Neural cell (in vitro differentiated cells): ENCODE measurements at regions not wholly inside any gene's neighbourhood (a gene's known extent, or its start where the extent isn't known, plus 50 kb on each side); places are given as distances from the start of the nearest gene placed in this dataset.

Source experiments
- H2AFZ ChIP-seq: fragments of 200-600, 300-800 bp; sonication (generic), shearing (Covaris generic); 2 replicates; pipeline ENCODE4 v1.6.0; 2014; ENCODE audit warnings: low read depth, mild to moderate bottlenecking, antibody characterized with exemption, low read length, moderate library complexity
- H3F3A ChIP-seq: fragments of 200-600 bp; shearing (Covaris generic); 2 replicates; pipeline ENCODE4 v1.6.1; 2016; ENCODE audit warnings: mild to moderate bottlenecking, moderate library complexity, mixed read lengths, antibody characterized with exemption, low read length; ENCODE audit not compliant: insufficient read depth, poor library complexity, severe bottlenecking
- H3K27ac ChIP-seq: fragments of 200-600, 300-800 bp; sonication (generic), shearing (Covaris generic); 2 replicates; pipeline ENCODE4 v1.5.1; 2014; ENCODE audit warnings: mild to moderate bottlenecking, low read length, moderate library complexity
- H3K27me3 ChIP-seq: fragments of 300-800, 200-600 bp; sonication (generic), shearing (Covaris generic); 2 replicates; pipeline ENCODE4 v1.6.0; 2014; ENCODE audit warnings: mild to moderate bottlenecking, low read depth, low read length, moderate library complexity; ENCODE audit not compliant: insufficient read depth
- H3K36me3 ChIP-seq: fragments of 300-800, 200-600 bp; sonication (generic), shearing (Covaris generic); 2 replicates; pipeline ENCODE4 v1.5.1; 2014; ENCODE audit warnings: mild to moderate bottlenecking, antibody characterized with exemption, low read length, moderate library complexity; ENCODE audit not compliant: insufficient read depth
- H3K4me2 ChIP-seq: fragments of 300-800, 200-600 bp; sonication (generic), shearing (Covaris generic); 2 replicates; pipeline ENCODE4 v1.6.0; 2014; ENCODE audit warnings: mild to moderate bottlenecking, low read length
- H3K4me3 ChIP-seq: fragments of 300-800, 200-600 bp; sonication (generic), shearing (Covaris generic); 2 replicates; pipeline ENCODE4 v1.5.1; 2014; ENCODE audit warnings: mild to moderate bottlenecking, low read length, moderate library complexity
- H3K79me2 ChIP-seq: fragments of 200-600 bp; shearing (Covaris generic); replicated peaks from 2 replicates; pipeline ENCODE4 v1.6.0; 2014; ENCODE audit warnings: mild to moderate bottlenecking, low read length, moderate library complexity; ENCODE audit not compliant: insufficient read depth
- H3K9ac ChIP-seq: fragments of 300-800, 200-600 bp; sonication (generic), shearing (Covaris generic); 2 replicates; pipeline ENCODE4 v1.6.1; 2016; ENCODE audit warnings: mild to moderate bottlenecking, low read length, mixed read lengths
- H3K9me2 ChIP-seq: fragments of 200-600 bp; shearing (Covaris generic); 2 replicates; pipeline ENCODE4 v1.6.1; 2016; ENCODE audit warnings: mild to moderate bottlenecking, low read length, mixed read lengths; ENCODE audit not compliant: insufficient read depth
- H3K9me3 ChIP-seq: fragments of 200-600, 300-800 bp; sonication (generic), shearing (Covaris generic); 2 replicates; pipeline ENCODE4 v1.6.1; 2016; ENCODE audit warnings: mild to moderate bottlenecking, mixed run types, low read length, moderate library complexity, mixed read lengths
- H4K20me1 ChIP-seq: fragments of 200-600 bp; shearing (Covaris generic); 2 replicates; pipeline ENCODE4 v1.6.1; 2016; ENCODE audit warnings: mild to moderate bottlenecking, mixed run types; ENCODE audit not compliant: insufficient read depth
- CTCF ChIP-seq: fragments of 450-650 bp; IDR thresholded peaks from 2 replicates; pipeline ENCODE4 v1.5.1; 2014; ENCODE audit warnings: antibody characterized with exemption, mild to moderate bottlenecking, moderate library complexity; ENCODE audit not compliant: poor library complexity, severe bottlenecking
- EP300 ChIP-seq: fragments of 450-650 bp; conservative IDR thresholded peaks from 2 replicates; pipeline ENCODE4 v1.6.1; 2014; ENCODE audit warnings: antibody characterized with exemption, mild to moderate bottlenecking, moderate library complexity; ENCODE audit not compliant: poor library complexity, severe bottlenecking
- EZH2 ChIP-seq: fragments of 200-600, 300-800 bp; shearing (Covaris generic), sonication (generic); IDR thresholded peaks from 2 replicates; pipeline ENCODE4 v1.6.1; 2014; ENCODE audit warnings: antibody characterized with exemption, low read length, borderline replicate concordance, mild to moderate bottlenecking; ENCODE audit not compliant: insufficient read depth, poor library complexity, severe bottlenecking
- MXI1 ChIP-seq: fragments of 450-650 bp; conservative IDR thresholded peaks from 2 replicates; pipeline ENCODE4 v1.6.1; 2014; ENCODE audit warnings: antibody characterized with exemption, mild to moderate bottlenecking; ENCODE audit not compliant: poor library complexity, severe bottlenecking
- POLR2AphosphoS5 ChIP-seq: IDR thresholded peaks from 2 replicates; pipeline ENCODE4 v1.6.1; 2012
- RAD21 ChIP-seq: fragments of 450-650 bp; conservative IDR thresholded peaks from 2 replicates; pipeline ENCODE4 v1.6.1; 2014; ENCODE audit warnings: antibody characterized with exemption, mild to moderate bottlenecking, moderate library complexity
- REST ChIP-seq: IDR thresholded peaks from 2 replicates; pipeline ENCODE4 v1.6.1; 2012; ENCODE audit warnings: borderline replicate concordance
- SMC3 ChIP-seq: fragments of 450-650 bp; conservative IDR thresholded peaks from 2 replicates; pipeline ENCODE4 v1.6.1; 2014; ENCODE audit warnings: antibody characterized with exemption, mild to moderate bottlenecking, moderate library complexity; ENCODE audit not compliant: poor library complexity
- TAF1 ChIP-seq: IDR thresholded peaks from 2 replicates; pipeline ENCODE4 v1.6.1; 2012; ENCODE audit warnings: low read depth

GRCh38 chr14:55769877-55770276 lies 189.9 kb downstream of the KTN1 start (continued):
- TF ChIP-seq CTCF = no peak
- TF ChIP-seq SMC3 = no peak

- Histone ChIP-seq H3K79me2 (no peaks in the 10 kb centered on the region), H3K9me3 (no peaks in the 10 kb centered on the region), H2AFZ (no peak overlapping the region), H3K4me3 (no peak overlapping the region), H3K36me3 (no peaks in the 10 kb centered on the region), H3K9me2 (no peaks in the 10 kb centered on the region), H4K20me1 (no peaks in the 10 kb centered on the region), H3F3A (no peaks in the 10 kb centered on the region), H3K27me3 (no peaks in the 10 kb centered on the region), H3K27ac (no peak overlapping the region), H3K9ac (no peak overlapping the region), H3K4me2 (no peak overlapping the region)
- no peak for TF ChIP-seq SMC3
- TF ChIP-seq CTCF = no peak
- no peak for TF ChIP-seq TAF1
Measured at GRCh38 chr14:55771242-55771981, 191.4 kb downstream of the KTN1 start.

GRCh38 chr14:55772486-55772885 lies 192.5 kb downstream of the KTN1 start:
- TF ChIP-seq POLR2AphosphoS5 (no peak), EZH2 (no peak), MXI1 (no peak), EP300 (no peak)
- H2AFZ ChIP-seq = no peak overlapping the region
- no peaks in the 10 kb centered on the region for H3K9me3 ChIP-seq
- H3K36me3 ChIP-seq = no peaks in the 10 kb centered on the region
- no peaks in the 10 kb centered on the region for H3K27me3 ChIP-seq
- H3F3A ChIP-seq = no peaks in the 10 kb centered on the region
- no peak overlapping the region for H3K4me3 ChIP-seq
- H4K20me1 ChIP-seq = no peaks in the 10 kb centered on the region
- no peak overlapping the region for H3K9ac ChIP-seq
- H3K9me2 ChIP-seq = no peaks in the 10 kb centered on the region
- no peak overlapping the region for H3K4me2 ChIP-seq
- no peak overlapping the region for H3K27ac ChIP-seq
- no peaks in the 10 kb centered on the region for H3K79me2 ChIP-seq

- no peak overlapping the region for H3K4me2 ChIP-seq
- H3K79me2 ChIP-seq = no peaks in the 10 kb centered on the region
- H3K4me3 ChIP-seq = no peak overlapping the region
- no peaks in the 10 kb centered on the region for H4K20me1 ChIP-seq
- H3K27ac ChIP-seq = no peak overlapping the region
- H3K9ac ChIP-seq = no peak overlapping the region
- no peaks in the 10 kb centered on the region for H3K36me3 ChIP-seq
- H3F3A ChIP-seq = no peaks in the 10 kb centered on the region
- TF ChIP-seq CTCF (no peak), REST (no peak), EZH2 (no peak), EP300 (no peak), TAF1 (no peak), SMC3 (no peak), MXI1 (no peak), POLR2AphosphoS5 (no peak), RAD21 (no peak)
- H3K9me3 ChIP-seq = no peaks in the 10 kb centered on the region
- H3K27me3 ChIP-seq = no peaks in the 10 kb centered on the region
- H3K9me2 ChIP-seq = no peaks in the 10 kb centered on the region
- H2AFZ ChIP-seq = no peak overlapping the region
Measured at GRCh38 chr14:55773312-55773711, 193.3 kb downstream of the KTN1 start.
